HG03025 (cell line): ENCODE measurements at regions not wholly inside any gene's neighbourhood (a gene's known extent, or its start where the extent isn't known, plus 50 kb on each side); places are given as distances from the start of the nearest gene placed in this dataset.

Experiments
- ATAC-seq: cut with Tn5 transposase; IDR thresholded peaks from one replicate; pipeline ENCODE4 v1.9.1; 2021; ENCODE audit warnings: mild to moderate bottlenecking, moderate library complexity; ENCODE audit not compliant: unreplicated experiment, low FRiP score

- no peak for ATAC-seq
Measured at GRCh38 chr18:2050702-2051201, 520.6 kb downstream of the METTL4 start.

- ATAC-seq, result no peak
Measured at GRCh38 chr18:2053490-2054089, 517.7 kb downstream of the METTL4 start.

- ATAC-seq, result no peak
Measured at GRCh38 chr18:2059336-2059735, 512.0 kb downstream of the METTL4 start.

GRCh38 chr18:2060086-2060485 is 511.2 kb downstream of the METTL4 start:
- no peak for ATAC-seq

GRCh38 chr18:2070631-2071030 is 500.7 kb downstream of the METTL4 start:
- no peak for ATAC-seq

- ATAC-seq, result no peak
Measured at GRCh38 chr18:2075499-2075898, 495.8 kb downstream of the METTL4 start.

- ATAC-seq, result no peak
Measured at GRCh38 chr18:2082676-2083075, 488.6 kb downstream of the METTL4 start.

- no peak for ATAC-seq
Measured at GRCh38 chr18:2083691-2084090, 487.6 kb downstream of the METTL4 start.

- no peak for ATAC-seq
Measured at GRCh38 chr18:2086439-2086838, 484.9 kb downstream of the METTL4 start.

GRCh38 chr18:2087877-2088673 is 483.2 kb downstream of the METTL4 start:
- ATAC-seq, result no peak

GRCh38 chr18:2089396-2089795 is 481.9 kb downstream of the METTL4 start:
- ATAC-seq, result no peak

- no peak for ATAC-seq
Measured at GRCh38 chr18:2091937-2092336, 479.4 kb downstream of the METTL4 start.

- ATAC-seq, result no peak
Measured at GRCh38 chr18:2096551-2096950, 474.8 kb downstream of the METTL4 start.

GRCh38 chr18:2100694-2101213 is 470.6 kb downstream of the METTL4 start:
- ATAC-seq, result no peak

- peak; percentile 80 for ATAC-seq
Measured at GRCh38 chr18:2102022-2102421, 469.3 kb downstream of the METTL4 start.

GRCh38 chr18:2103299-2103698 is 468.0 kb downstream of the METTL4 start:
- ATAC-seq, result no peak

- ATAC-seq, result peak; percentile 77
Measured at GRCh38 chr18:2104620-2105462, 466.5 kb downstream of the METTL4 start.

- no peak for ATAC-seq
Measured at GRCh38 chr18:2108591-2108990, 462.7 kb downstream of the METTL4 start.

- no peak for ATAC-seq
Measured at GRCh38 chr18:2111456-2111855, 459.8 kb downstream of the METTL4 start.

- no peak for ATAC-seq
Measured at GRCh38 chr18:2112435-2113045, 458.8 kb downstream of the METTL4 start.
